EH (cell line): ENCODE measurements at regions not wholly inside any gene's neighbourhood (a gene's known extent, or its start where the extent isn't known, plus 50 kb on each side); places are given as distances from the start of the nearest gene placed in this dataset.

ENCODE experiments used
- DNase-seq: peaks from one replicate; pipeline ENCODE4 v3.0.0-alpha.2; 2015; ENCODE audit warnings: low read depth

GRCh38 chr9:107751567-107752210, 262.1 kb upstream of the KLF4 start:
- peak; percentile 81 for DNase-seq

GRCh38 chr9:107750741-107751566, 261.4 kb upstream of the KLF4 start:
- DNase-seq: peak; percentile 99

- DNase-seq: peak; percentile 96
Measured at GRCh38 chr9:107749787-107750444, 260.3 kb upstream of the KLF4 start.

GRCh38 chr9:107744873-107745272, 255.3 kb upstream of the KLF4 start:
- no peak for DNase-seq

- DNase-seq: no peak
Measured at GRCh38 chr9:107742531-107743309, 253.2 kb upstream of the KLF4 start.

GRCh38 chr9:107740088-107740980, 250.8 kb upstream of the KLF4 start:
- DNase-seq: no peak

GRCh38 chr9:107739601-107740082, 250.1 kb upstream of the KLF4 start:
- DNase-seq: peak; percentile 60

GRCh38 chr9:107738789-107739188, 249.2 kb upstream of the KLF4 start:
- peak; percentile 58 for DNase-seq

- peak; percentile 92 for DNase-seq
Measured at GRCh38 chr9:107737987-107738743, 248.6 kb upstream of the KLF4 start.

GRCh38 chr9:107737610-107737986, 248.0 kb upstream of the KLF4 start:
- no peak for DNase-seq

GRCh38 chr9:107735821-107736220, 246.3 kb upstream of the KLF4 start:
- DNase-seq: no peak

- DNase-seq: peak; percentile 91
Measured at GRCh38 chr9:107734256-107735013, 244.9 kb upstream of the KLF4 start.

GRCh38 chr9:107733523-107733894, 243.9 kb upstream of the KLF4 start:
- peak; percentile 44 for DNase-seq

GRCh38 chr9:107732781-107733522, 243.4 kb upstream of the KLF4 start:
- DNase-seq: peak; percentile 79

GRCh38 chr9:107731115-107731762, 241.7 kb upstream of the KLF4 start:
- DNase-seq: no peak

- DNase-seq: no peak
Measured at GRCh38 chr9:107730666-107731065, 241.1 kb upstream of the KLF4 start.

- peak; percentile 69 for DNase-seq
Measured at GRCh38 chr9:107727086-107727780, 237.7 kb upstream of the KLF4 start.

- DNase-seq: no peak
Measured at GRCh38 chr9:107723015-107723414, 233.4 kb upstream of the KLF4 start.
